ENCODE measurements at regions not wholly inside any gene's neighbourhood (a gene's known extent, or its start where the extent isn't known, plus 50 kb on each side); places are given as distances from the start of the nearest gene placed in this dataset.

DNA sequence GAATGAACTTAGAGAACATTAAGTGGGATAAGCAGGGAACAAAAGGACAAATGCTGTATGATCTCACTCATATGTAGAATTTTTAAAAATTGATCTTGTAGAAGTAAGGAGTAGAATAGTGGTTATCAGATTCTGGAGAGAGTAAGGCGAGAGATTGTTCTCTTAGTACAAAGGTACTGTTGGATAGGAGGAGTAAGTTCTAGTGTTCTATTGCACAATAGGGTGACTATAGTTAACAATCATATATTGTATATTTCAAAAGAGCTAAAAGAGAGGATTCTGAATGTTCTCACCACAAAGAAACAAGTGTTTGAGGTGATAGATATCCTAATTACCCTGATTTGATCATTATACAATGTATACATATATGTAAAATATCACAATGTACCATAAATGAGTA, 735.9 kb downstream of the NCAM2 start:
- no peaks in the 10 kb centered on the region for H3K9me3 ChIP-seq (ENCODE audit: insufficient read depth in 2 of 2, low read depth in 1 of 2, low read length in 1 of 2)
- FAIRE-seq (no peak), DNase-seq (ENCODE audit: low read depth in 1 of 2, low spot score in 2 of 2) (no peak)
- no peak overlapping the region for H2BK15ac ChIP-seq (ENCODE audit: low read length)
- H3K4me1 ChIP-seq (replicated peaks in 1 of 4; ENCODE audit: control insufficient read depth in 3 of 4, insufficient read depth in 4 of 4, low read length in 3 of 4) = no peaks in the 10 kb centered on the region
- H3K56ac ChIP-seq (replicated peaks; ENCODE audit: insufficient read length, low read depth, low read length) = no peak overlapping the region
- H2BK120ac ChIP-seq (replicated peaks; ENCODE audit: low read depth, low read length) = no peak overlapping the region
- H3K4me2 ChIP-seq (ENCODE audit: insufficient read depth in 1 of 2, low read depth in 2 of 2, low read length in 2 of 2) = no peak overlapping the region
- no peak overlapping the region for H3K4me3 ChIP-seq (ENCODE audit: extremely low read depth in 1 of 4, insufficient read depth in 2 of 4, low read depth in 3 of 4, low read length in 4 of 4)
- H3K18ac ChIP-seq (ENCODE audit: extremely low read depth, low read length) = no peak overlapping the region
- no peak overlapping the region for H4K5ac ChIP-seq (ENCODE audit: insufficient read length, low read depth, low read length)
- no peak overlapping the region for H3K9ac ChIP-seq (replicated peaks in 1 of 4; ENCODE audit: extremely low read depth in 1 of 4, low read depth in 3 of 4, low read length in 3 of 4)
- H3K23me2 ChIP-seq (ENCODE audit: low read depth, low read length) = no peaks in the 10 kb centered on the region
- no peaks in the 10 kb centered on the region for H3K79me1 ChIP-seq (ENCODE audit: low read depth, low read length)
- no peak for TF ChIP-seq CHD2 (IDR thresholded peaks at IDR 0.05; ENCODE audit: low read length)
- TF ChIP-seq JUND (IDR thresholded peaks at IDR 0.05; ENCODE audit: low read length) = no peak
- TF ChIP-seq SIRT6 (IDR thresholded peaks at IDR 0.05; ENCODE audit: low read length) = no peak
- no peak for TF ChIP-seq RXRA (IDR thresholded peaks at IDR 0.05; ENCODE audit: insufficient read depth, low read depth, low read length)
- TF ChIP-seq BACH1 (IDR thresholded peaks at IDR 0.05; ENCODE audit: low read length) = no peak
- no peak for TF ChIP-seq YY1 (IDR thresholded peaks at IDR 0.05; ENCODE audit: low read depth, low read length)
- TF ChIP-seq POLR2AphosphoS5 (IDR thresholded peaks at IDR 0.05; ENCODE audit: low read depth, low read length) = no peak
- TF ChIP-seq BCL11A (IDR thresholded peaks at IDR 0.05; ENCODE audit: low read depth in 2 of 2, low read length in 2 of 2) = no peak
- TF ChIP-seq, protein P1, sequence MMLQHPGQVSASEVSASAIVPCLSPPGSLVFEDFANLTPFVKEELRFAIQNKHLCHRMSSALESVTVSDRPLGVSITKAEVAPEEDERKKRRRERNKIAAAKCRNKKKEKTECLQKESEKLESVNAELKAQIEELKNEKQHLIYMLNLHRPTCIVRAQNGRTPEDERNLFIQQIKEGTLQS (IDR thresholded peaks at IDR 0.05; ENCODE audit: insufficient read depth, low read depth, low read length) = no peak
- peaks cover 0 to 1% (median 0%) of the 10 kb centered on the region in 4 experiments; a peak in 1 of 7 replicates for H3K27me3 ChIP-seq (replicated peaks in 1 of 4; ENCODE audit: control insufficient read depth in 3 of 4, extremely low read depth in 1 of 4, insufficient read depth in 3 of 4, low read length in 3 of 4)
- POLR2A ChIA-PET (ENCODE audit: partially characterized antibody) = no interaction called here
- no peak overlapping the region for H2BK20ac ChIP-seq (ENCODE audit: low read length)
- no peaks in the 10 kb centered on the region for H4K20me1 ChIP-seq (replicated peaks in 1 of 2; ENCODE audit: control insufficient read depth in 1 of 2, insufficient read depth in 2 of 2, low read length in 2 of 2)
- no peak overlapping the region for H3K14ac ChIP-seq (ENCODE audit: insufficient read length)
- H4K8ac ChIP-seq (ENCODE audit: extremely low read depth, insufficient read depth, low read length) = no peak overlapping the region
- WGBS, 2 experiments (ENCODE audit: extremely low coverage in 1 of 2, insufficient coverage in 1 of 2, insufficient read length in 1 of 2, insufficient replicate concordance in 2 of 2, low coverage in 1 of 2, low lambda C conversion rate in 2 of 2, missing lambda C conversion rate in 1 of 2) = 95% methylated on average over 1 of the region's 1 CpG; no CpG with 5 or more reads in 1 of the 2 experiments
- no peak overlapping the region for H2BK12ac ChIP-seq (ENCODE audit: low read depth, low read length)
- H2AFZ ChIP-seq (ENCODE audit: low read length) = no peak overlapping the region
- CTCF ChIA-PET (ENCODE audit: partially characterized antibody) = no interaction called here
- H4K91ac ChIP-seq (replicated peaks; ENCODE audit: insufficient read length, low read length) = no peak overlapping the region
- no peak overlapping the region for H3K27ac ChIP-seq (ENCODE audit: low read depth, low read length)
- no peaks in the 10 kb centered on the region for H3K36me3 ChIP-seq (ENCODE audit: control insufficient read depth in 2 of 4, insufficient read depth in 4 of 4, low read length in 3 of 4)
- no peak overlapping the region for H2AK5ac ChIP-seq (ENCODE audit: low read depth, low read length)
- H3K23ac ChIP-seq (ENCODE audit: insufficient read length) = no peak overlapping the region
- H2BK5ac ChIP-seq (ENCODE audit: low read depth, low read length) = no peak overlapping the region
- no peak overlapping the region for H3K4ac ChIP-seq (replicated peaks; ENCODE audit: insufficient read length, low read depth, low read length)
- H3K79me2 ChIP-seq (ENCODE audit: control insufficient read depth in 1 of 2, insufficient read depth in 2 of 2, low read length in 2 of 2) = no peaks in the 10 kb centered on the region

Data from H1 (cell line).